HepG2 (cell line): ENCODE measurements at regions not wholly inside any gene's neighbourhood (a gene's known extent, or its start where the extent isn't known, plus 50 kb on each side); places are given as distances from the start of the nearest gene placed in this dataset.
A peak's percentile ranks its signal among the peaks of the same experiment; 100 is the strongest.

ENCODE experiments used
- AHR ChIP-seq: IDR thresholded peaks from 2 replicates; pipeline ENCODE4 v1.6.1; 2018; ENCODE audit warnings: missing genetic modification reagents, missing compliant biosample characterization
- ATF7 ChIP-seq, 2 experiments: fragments of 450-650 bp in 1 of 2; sonication (generic) in 1 of 2; formaldehyde crosslinking in 1 of 2; IDR thresholded peaks; 2 replicates each; pipeline versions ENCODE4 v1.4.0 to v1.6.1; 2016 to 2020; ENCODE audit warnings: antibody characterized with exemption in 1 of 2, mild to moderate bottlenecking in 1 of 2, missing genetic modification reagents in 1 of 2
- HNF4A ChIP-seq: sonication (generic); formaldehyde crosslinking; IDR thresholded peaks from 2 replicates; pipeline ENCODE4 v1.4.0; 2020; ENCODE audit warnings: missing genetic modification reagents
- JUN ChIP-seq: sonication (generic); formaldehyde crosslinking; IDR thresholded peaks from 2 replicates; pipeline ENCODE4 v1.4.0; 2020; ENCODE audit warnings: mild to moderate bottlenecking, missing genetic modification reagents
- MZF1 ChIP-seq: sonication (generic); formaldehyde crosslinking; IDR thresholded peaks from 2 replicates; pipeline ENCODE4 v1.8.1; 2023; ENCODE audit warnings: mild to moderate bottlenecking, missing genetic modification reagents, borderline replicate concordance
- RORA ChIP-seq: sonication (generic); formaldehyde crosslinking; IDR thresholded peaks from 2 replicates; pipeline ENCODE4 v1.5.0; 2020; ENCODE audit warnings: mild to moderate bottlenecking, missing genetic modification reagents, moderate library complexity
- TBX3 ChIP-seq: fragments of 450-650 bp; IDR thresholded peaks from 2 replicates; pipeline ENCODE4 v1.6.1; 2017; ENCODE audit warnings: antibody characterized with exemption, mild to moderate bottlenecking, inconsistent platforms, borderline replicate concordance
- ZEB1 ChIP-seq: IDR thresholded peaks from 2 replicates; pipeline ENCODE4 v1.6.1; 2012; ENCODE audit warnings: mild to moderate bottlenecking, low read depth, inconsistent platforms; ENCODE audit not compliant: insufficient replicate concordance
- ZFP36L2 ChIP-seq: sonication (generic); formaldehyde crosslinking; IDR thresholded peaks from 2 replicates; pipeline ENCODE4 v1.4.0; 2020; ENCODE audit warnings: missing genetic modification reagents
- TF ChIP-seq, protein P1 (sequence below): sonication (generic); formaldehyde crosslinking; IDR thresholded peaks from 2 replicates; pipeline ENCODE4 v1.8.1; 2022; ENCODE audit warnings: mild to moderate bottlenecking, missing genetic modification reagents
- TF ChIP-seq, protein P2 (sequence below): sonication (generic); formaldehyde crosslinking; IDR thresholded peaks from 2 replicates; pipeline ENCODE4 v1.5.1; 2020; ENCODE audit warnings: mild to moderate bottlenecking, missing genetic modification reagents, moderate library complexity
- TF ChIP-seq, protein P3 (sequence below): sonication (generic); formaldehyde crosslinking; IDR thresholded peaks from 2 replicates; pipeline ENCODE4 v1.4.0; 2020; ENCODE audit warnings: missing genetic modification reagents
- TF ChIP-seq, protein P4 (sequence below), 2 experiments: sonication (generic) in 1 of 2; formaldehyde crosslinking in 1 of 2; IDR thresholded peaks; 2 replicates each; pipeline versions ENCODE4 v1.6.1 to v1.9.0; 2014 to 2022; ENCODE audit warnings: antibody characterized with exemption in 1 of 2, borderline replicate concordance in 1 of 2, inconsistent platforms in 1 of 2, low read depth in 1 of 2, missing genetic modification reagents in 1 of 2

DNA sequence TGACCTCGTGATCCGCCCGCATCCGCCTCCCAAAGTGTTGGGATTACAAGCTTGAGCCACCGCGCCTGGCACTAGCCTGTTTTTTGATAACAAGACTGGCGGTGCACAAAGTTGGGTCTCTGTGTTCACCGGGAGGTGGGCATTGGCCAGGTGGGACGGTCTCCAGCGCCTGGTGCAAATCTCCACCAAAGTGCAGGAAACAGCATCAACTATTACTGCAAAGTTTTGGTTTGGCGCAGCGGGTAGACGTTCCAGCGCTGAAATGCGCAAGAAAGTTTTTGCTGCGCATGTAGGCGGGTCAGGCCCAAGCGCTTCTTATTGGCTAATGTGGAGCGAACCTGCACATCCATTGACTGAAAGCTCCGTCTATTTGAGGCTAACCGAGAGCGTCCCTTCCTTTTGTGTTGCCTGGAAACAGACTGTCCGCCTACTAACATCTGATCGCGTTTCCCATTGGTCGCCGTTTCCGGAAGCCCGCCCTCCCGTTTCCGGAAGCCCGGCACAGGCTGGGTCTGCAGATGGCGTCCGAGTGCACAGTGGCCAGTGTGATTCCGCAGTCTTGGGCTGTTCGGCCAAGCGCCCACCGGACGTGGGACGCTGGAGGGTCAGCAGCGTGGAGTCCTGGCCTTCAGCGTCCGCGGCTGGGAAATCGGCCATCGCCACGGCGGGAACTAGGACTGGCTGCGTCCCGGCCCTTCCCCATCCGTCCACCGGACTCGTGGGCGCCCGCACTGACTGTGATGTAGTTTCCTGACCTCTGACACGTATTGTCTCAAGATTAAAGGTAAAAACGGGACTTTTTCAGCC lies 53.3 kb upstream of the ZNF527 start (continued):
- TF ChIP-seq, protein P1, sequence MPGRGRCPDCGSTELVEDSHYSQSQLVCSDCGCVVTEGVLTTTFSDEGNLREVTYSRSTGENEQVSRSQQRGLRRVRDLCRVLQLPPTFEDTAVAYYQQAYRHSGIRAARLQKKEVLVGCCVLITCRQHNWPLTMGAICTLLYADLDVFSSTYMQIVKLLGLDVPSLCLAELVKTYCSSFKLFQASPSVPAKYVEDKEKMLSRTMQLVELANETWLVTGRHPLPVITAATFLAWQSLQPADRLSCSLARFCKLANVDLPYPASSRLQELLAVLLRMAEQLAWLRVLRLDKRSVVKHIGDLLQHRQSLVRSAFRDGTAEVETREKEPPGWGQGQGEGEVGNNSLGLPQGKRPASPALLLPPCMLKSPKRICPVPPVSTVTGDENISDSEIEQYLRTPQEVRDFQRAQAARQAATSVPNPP: 0 out of 2 replicates have a peak, but pooled peaks have one; percentile 57
- TF ChIP-seq, protein P2, sequence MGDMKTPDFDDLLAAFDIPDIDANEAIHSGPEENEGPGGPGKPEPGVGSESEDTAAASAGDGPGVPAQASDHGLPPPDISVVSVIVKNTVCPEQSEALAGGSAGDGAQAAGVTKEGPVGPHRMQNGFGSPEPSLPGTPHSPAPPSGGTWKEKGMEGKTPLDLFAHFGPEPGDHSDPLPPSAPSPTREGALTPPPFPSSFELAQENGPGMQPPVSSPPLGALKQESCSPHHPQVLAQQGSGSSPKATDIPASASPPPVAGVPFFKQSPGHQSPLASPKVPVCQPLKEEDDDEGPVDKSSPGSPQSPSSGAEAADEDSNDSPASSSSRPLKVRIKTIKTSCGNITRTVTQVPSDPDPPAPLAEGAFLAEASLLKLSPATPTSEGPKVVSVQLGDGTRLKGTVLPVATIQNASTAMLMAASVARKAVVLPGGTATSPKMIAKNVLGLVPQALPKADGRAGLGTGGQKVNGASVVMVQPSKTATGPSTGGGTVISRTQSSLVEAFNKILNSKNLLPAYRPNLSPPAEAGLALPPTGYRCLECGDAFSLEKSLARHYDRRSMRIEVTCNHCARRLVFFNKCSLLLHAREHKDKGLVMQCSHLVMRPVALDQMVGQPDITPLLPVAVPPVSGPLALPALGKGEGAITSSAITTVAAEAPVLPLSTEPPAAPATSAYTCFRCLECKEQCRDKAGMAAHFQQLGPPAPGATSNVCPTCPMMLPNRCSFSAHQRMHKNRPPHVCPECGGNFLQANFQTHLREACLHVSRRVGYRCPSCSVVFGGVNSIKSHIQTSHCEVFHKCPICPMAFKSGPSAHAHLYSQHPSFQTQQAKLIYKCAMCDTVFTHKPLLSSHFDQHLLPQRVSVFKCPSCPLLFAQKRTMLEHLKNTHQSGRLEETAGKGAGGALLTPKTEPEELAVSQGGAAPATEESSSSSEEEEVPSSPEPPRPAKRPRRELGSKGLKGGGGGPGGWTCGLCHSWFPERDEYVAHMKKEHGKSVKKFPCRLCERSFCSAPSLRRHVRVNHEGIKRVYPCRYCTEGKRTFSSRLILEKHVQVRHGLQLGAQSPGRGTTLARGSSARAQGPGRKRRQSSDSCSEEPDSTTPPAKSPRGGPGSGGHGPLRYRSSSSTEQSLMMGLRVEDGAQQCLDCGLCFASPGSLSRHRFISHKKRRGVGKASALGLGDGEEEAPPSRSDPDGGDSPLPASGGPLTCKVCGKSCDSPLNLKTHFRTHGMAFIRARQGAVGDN (CRISPR knock-in tag): peak; percentile 75
- TF ChIP-seq RORA (no peak), MZF1 (CRISPR knock-in tag) (no peak), AHR (CRISPR knock-in tag) (peak; percentile 78; the same call in 1 of the 2 replicates), ZFP36L2 (CRISPR knock-in tag) (no peak), TBX3 (no peak), JUN (CRISPR knock-in tag) (0 out of 2 replicates have a peak, but pooled peaks have one; percentile 19), ZEB1 (no peak), ATF7 (IDR thresholded peaks at IDR 0.05) (no peak), ATF7 (CRISPR knock-in tag; IDR thresholded peaks at IDR 0.05) (no peak), HNF4A (CRISPR knock-in tag) (peak; percentile 18; the same call in 1 of the 2 replicates)
- TF ChIP-seq, protein P3, sequence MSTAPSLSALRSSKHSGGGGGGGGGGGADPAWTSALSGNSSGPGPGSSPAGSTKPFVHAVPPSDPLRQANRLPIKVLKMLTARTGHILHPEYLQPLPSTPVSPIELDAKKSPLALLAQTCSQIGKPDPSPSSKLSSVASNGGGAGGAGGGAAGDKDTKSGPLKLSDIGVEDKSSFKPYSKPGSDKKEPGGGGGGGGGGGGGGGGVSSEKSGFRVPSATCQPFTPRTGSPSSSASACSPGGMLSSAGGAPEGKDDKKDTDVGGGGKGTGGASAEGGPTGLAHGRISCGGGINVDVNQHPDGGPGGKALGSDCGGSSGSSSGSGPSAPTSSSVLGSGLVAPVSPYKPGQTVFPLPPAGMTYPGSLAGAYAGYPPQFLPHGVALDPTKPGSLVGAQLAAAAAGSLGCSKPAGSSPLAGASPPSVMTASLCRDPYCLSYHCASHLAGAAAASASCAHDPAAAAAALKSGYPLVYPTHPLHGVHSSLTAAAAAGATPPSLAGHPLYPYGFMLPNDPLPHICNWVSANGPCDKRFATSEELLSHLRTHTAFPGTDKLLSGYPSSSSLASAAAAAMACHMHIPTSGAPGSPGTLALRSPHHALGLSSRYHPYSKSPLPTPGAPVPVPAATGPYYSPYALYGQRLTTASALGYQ (CRISPR knock-in tag): no peak
- TF ChIP-seq, protein P4, sequence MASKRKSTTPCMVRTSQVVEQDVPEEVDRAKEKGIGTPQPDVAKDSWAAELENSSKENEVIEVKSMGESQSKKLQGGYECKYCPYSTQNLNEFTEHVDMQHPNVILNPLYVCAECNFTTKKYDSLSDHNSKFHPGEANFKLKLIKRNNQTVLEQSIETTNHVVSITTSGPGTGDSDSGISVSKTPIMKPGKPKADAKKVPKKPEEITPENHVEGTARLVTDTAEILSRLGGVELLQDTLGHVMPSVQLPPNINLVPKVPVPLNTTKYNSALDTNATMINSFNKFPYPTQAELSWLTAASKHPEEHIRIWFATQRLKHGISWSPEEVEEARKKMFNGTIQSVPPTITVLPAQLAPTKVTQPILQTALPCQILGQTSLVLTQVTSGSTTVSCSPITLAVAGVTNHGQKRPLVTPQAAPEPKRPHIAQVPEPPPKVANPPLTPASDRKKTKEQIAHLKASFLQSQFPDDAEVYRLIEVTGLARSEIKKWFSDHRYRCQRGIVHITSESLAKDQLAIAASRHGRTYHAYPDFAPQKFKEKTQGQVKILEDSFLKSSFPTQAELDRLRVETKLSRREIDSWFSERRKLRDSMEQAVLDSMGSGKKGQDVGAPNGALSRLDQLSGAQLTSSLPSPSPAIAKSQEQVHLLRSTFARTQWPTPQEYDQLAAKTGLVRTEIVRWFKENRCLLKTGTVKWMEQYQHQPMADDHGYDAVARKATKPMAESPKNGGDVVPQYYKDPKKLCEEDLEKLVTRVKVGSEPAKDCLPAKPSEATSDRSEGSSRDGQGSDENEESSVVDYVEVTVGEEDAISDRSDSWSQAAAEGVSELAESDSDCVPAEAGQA (IDR thresholded peaks at IDR 0.05; ENCODE audit: low read depth): no peak
- TF ChIP-seq, protein P4 (CRISPR knock-in tag; IDR thresholded peaks at IDR 0.05; ENCODE audit: borderline replicate concordance): no peak
